A549 (cell line): ENCODE measurements at regions not wholly inside any gene's neighbourhood (a gene's known extent, or its start where the extent isn't known, plus 50 kb on each side); places are given as distances from the start of the nearest gene placed in this dataset.

ENCODE experiments used
- ATAC-seq, 2 experiments: fragments of 200-7000 bp in 1 of 2; fragments of >200 bp in 1 of 2; cut with Nextera tagmentation in 1 of 2; cut with Tn5 transposase in 1 of 2; 3 replicates each; pipeline versions ENCODE4 v1.8.0 to v1.9.1; 2018 to 2020; ENCODE audit warnings: mild to moderate bottlenecking in 1 of 2, moderate library complexity in 1 of 2
- CTCF ChIA-PET: fragments of 300-600 bp; sonication (Branson Sonifier 250); formaldehyde crosslinking; extraction: SDS; loops from one replicate; lab custom pipeline; 2021; ENCODE audit warnings: antibody characterized with exemption, inconsistent platforms; lab: Yijun Ruan, JAX
- POLR2A ChIA-PET: fragments of 350-600 bp; formaldehyde crosslinking; extraction: SDS; loops from one replicate; lab custom pipeline; 2021; ENCODE audit warnings: antibody characterized with exemption, inconsistent platforms; lab: Yijun Ruan, JAX
- DNase-seq, 2 experiments: peaks; one replicate each; pipeline versions ENCODE4 v3.0.0 to v3.0.0-alpha.2; 2011 to 2016; ENCODE audit warnings: low read depth in 1 of 2, low spot score in 1 of 2
- FAIRE-seq: peaks from 2 replicates; lab custom pipeline; 2011; peaks lifted over from hg19 to GRCh38; lab: Jason Lieb, UNC
- H3K27ac ChIP-seq, 2 experiments: fragments of >200 bp; sonication (Bioruptor Twin); formaldehyde crosslinking; 3 replicates each; pipeline ENCODE4 v1.5.1; 2016 to 2017
- H3K4me1 ChIP-seq: fragments of >200 bp; sonication (Bioruptor Twin); formaldehyde crosslinking; 3 replicates; pipeline ENCODE4 v1.6.1; 2016
- H3K4me2 ChIP-seq: fragments of >200 bp; sonication (Bioruptor Twin); formaldehyde crosslinking; 3 replicates; pipeline ENCODE4 v1.6.1; 2016
- H3K4me3 ChIP-seq: fragments of >200 bp; sonication (Bioruptor Twin); formaldehyde crosslinking; 3 replicates; pipeline ENCODE4 v1.5.1; 2016
- H3K9me3 ChIP-seq: fragments of >200 bp; sonication (Bioruptor Twin); formaldehyde crosslinking; 3 replicates; pipeline ENCODE4 v1.6.1; 2016
- BHLHE40 ChIP-seq: IDR thresholded peaks from 2 replicates; pipeline ENCODE4 v1.6.1; 2012; ENCODE audit warnings: low read depth, low read length, inconsistent platforms
- CBX8 ChIP-seq: fragments of 200-600 bp; sonication (generic); IDR thresholded peaks from 2 replicates; pipeline ENCODE4 v1.6.1; 2016
- CEBPB ChIP-seq, 2 experiments: fragments of >200 bp in 1 of 2; sonication (Bioruptor Twin) in 1 of 2; formaldehyde crosslinking in 1 of 2; IDR thresholded peaks; 2 replicates each; pipeline ENCODE4 v1.6.1; 2012 to 2016
- CHD2 ChIP-seq: fragments of 150-350 bp; IDR thresholded peaks from 2 replicates; pipeline ENCODE4 v1.6.1; 2014; ENCODE audit warnings: low read length; ENCODE audit not compliant: partially characterized antibody
- E2F6 ChIP-seq: IDR thresholded peaks from 2 replicates; pipeline ENCODE4 v1.6.1; 2012; ENCODE audit warnings: low read depth, borderline replicate concordance
- EHF ChIP-seq: fragments of 250-450 bp; sonication (Bioruptor Pico); IDR thresholded peaks from 2 replicates; pipeline ENCODE4 v1.5.0; 2020; ENCODE audit warnings: mild to moderate bottlenecking
- EP300 ChIP-seq, 2 experiments: fragments of >200 bp; sonication (Bioruptor Twin); formaldehyde crosslinking; IDR thresholded peaks; 2 replicates in 1 of 2; 3 replicates in 1 of 2; pipeline ENCODE4 v1.6.1; 2016 to 2017
- FOXS1 ChIP-seq: fragments of 250-450 bp; sonication (Bioruptor Pico); IDR thresholded peaks from 2 replicates; pipeline ENCODE4 v1.5.0; 2020; ENCODE audit warnings: mild to moderate bottlenecking, moderate library complexity
- HEYL ChIP-seq: fragments of 250-450 bp; sonication (Bioruptor Pico); IDR thresholded peaks from 2 replicates; pipeline ENCODE4 v1.8.0; 2021; ENCODE audit warnings: mild to moderate bottlenecking, moderate library complexity
- HOXA7 ChIP-seq: fragments of 250-450 bp; sonication (Bioruptor Pico); IDR thresholded peaks from 2 replicates; pipeline ENCODE4 v1.5.0; 2020; ENCODE audit warnings: mild to moderate bottlenecking, moderate library complexity
- HOXB13 ChIP-seq: fragments of 250-450 bp; sonication (Bioruptor Pico); IDR thresholded peaks from 2 replicates; pipeline ENCODE4 v1.5.0; 2020; ENCODE audit warnings: low read depth, mild to moderate bottlenecking, moderate library complexity
- KDM1A ChIP-seq: fragments of 200-600 bp; sonication (generic); IDR thresholded peaks from 2 replicates; pipeline ENCODE4 v1.6.1; 2016; ENCODE audit warnings: low read depth, mild to moderate bottlenecking
- KDM5A ChIP-seq: fragments of 200-600 bp; sonication (generic); IDR thresholded peaks from 2 replicates; pipeline ENCODE4 v1.6.1; 2016; ENCODE audit warnings: antibody characterized with exemption, mild to moderate bottlenecking
- MAFK ChIP-seq: fragments of 450-650 bp; IDR thresholded peaks from 2 replicates; pipeline ENCODE4 v1.6.1; 2014; ENCODE audit not compliant: partially characterized antibody
- MAZ ChIP-seq: fragments of 150-350 bp; IDR thresholded peaks from 2 replicates; pipeline ENCODE4 v1.6.1; 2014; ENCODE audit warnings: antibody characterized with exemption, low read depth, low read length, borderline replicate concordance
- MYC ChIP-seq: IDR thresholded peaks from 2 replicates; pipeline ENCODE4 v1.6.1; 2012; ENCODE audit warnings: mild to moderate bottlenecking, inconsistent platforms, low read length, improper control_type of control experiment, borderline replicate concordance
- NPAS2 ChIP-seq: fragments of 250-450 bp; sonication (Bioruptor Pico); IDR thresholded peaks from 2 replicates; pipeline ENCODE4 v1.8.0; 2022; ENCODE audit warnings: mild to moderate bottlenecking, moderate library complexity, borderline replicate concordance
- NR3C1 ChIP-seq: fragments of >200 bp; sonication (Bioruptor Twin); formaldehyde crosslinking; IDR thresholded peaks from 3 replicates; pipeline ENCODE4 v1.6.1; 2017
- PHF8 ChIP-seq: fragments of 200-600 bp; sonication (generic); IDR thresholded peaks from 2 replicates; pipeline ENCODE4 v1.6.1; 2016; ENCODE audit warnings: low read depth, mild to moderate bottlenecking, antibody characterized with exemption, moderate library complexity, borderline replicate concordance
- POLR2A ChIP-seq: IDR thresholded peaks from 2 replicates; pipeline ENCODE4 v1.6.1; 2012; ENCODE audit warnings: mild to moderate bottlenecking, low read length
- REST ChIP-seq: fragments of 200-600 bp; sonication (generic); IDR thresholded peaks from 2 replicates; pipeline ENCODE4 v1.6.1; 2016; ENCODE audit warnings: antibody characterized with exemption, mild to moderate bottlenecking, moderate library complexity
- RNF2 ChIP-seq: fragments of 200-600 bp; sonication (generic); IDR thresholded peaks from 2 replicates; pipeline ENCODE4 v1.6.1; 2016; ENCODE audit warnings: low read depth, mild to moderate bottlenecking, antibody characterized with exemption, moderate library complexity, borderline replicate concordance
- TP53 ChIP-seq: fragments of 250-450 bp; sonication (Bioruptor Pico); IDR thresholded peaks from 2 replicates; pipeline ENCODE4 v1.5.0; 2021; ENCODE audit warnings: mild to moderate bottlenecking, moderate library complexity
- USF2 ChIP-seq: fragments of 450-650 bp; IDR thresholded peaks from 2 replicates; pipeline ENCODE4 v1.6.1; 2014; ENCODE audit warnings: antibody characterized with exemption
- ZC3H11A ChIP-seq: fragments of 450-650 bp; IDR thresholded peaks from 2 replicates; pipeline ENCODE4 v1.6.1; 2014; ENCODE audit warnings: antibody characterized with exemption, mild to moderate bottlenecking
- ZFP36 ChIP-seq: fragments of 450-650 bp; IDR thresholded peaks from 2 replicates; pipeline ENCODE4 v1.6.1; 2014; ENCODE audit warnings: borderline replicate concordance; ENCODE audit not compliant: partially characterized antibody
- ZSCAN20 ChIP-seq: fragments of 250-450 bp; sonication (Bioruptor Pico); IDR thresholded peaks from 2 replicates; pipeline ENCODE4 v1.8.0; 2022; ENCODE audit warnings: mild to moderate bottlenecking, moderate library complexity
- WGBS: methylation state at CpG from one replicate; pipeline ENCODE4 v1.1.6; 2017; ENCODE audit errors: missing lambda C conversion rate; 5-methylcytosine and 5-hydroxymethylcytosine counted together
- TF ChIP-seq, protein P1 (sequence below): fragments of >200 bp; sonication (Bioruptor Twin); formaldehyde crosslinking; IDR thresholded peaks from 3 replicates; pipeline ENCODE4 v1.6.1; 2016
- TF ChIP-seq, protein P2 (sequence below): fragments of 250-450 bp; sonication (Bioruptor Pico); IDR thresholded peaks from 2 replicates; pipeline ENCODE4 v1.5.0; 2021; ENCODE audit warnings: mild to moderate bottlenecking, moderate library complexity, borderline replicate concordance
- TF ChIP-seq, protein P3 (sequence below): fragments of >200 bp; sonication (Bioruptor Twin); formaldehyde crosslinking; IDR thresholded peaks from 3 replicates; pipeline ENCODE4 v1.5.1; 2016

- ATAC-seq (no peak), FAIRE-seq (no peak), DNase-seq (no peak)
- H3K4me1 ChIP-seq, result no peaks in the 10 kb centered on the region
- CTCF ChIA-PET, result no interaction called here
- no peak for TF ChIP-seq CBX8
- TF ChIP-seq, protein P1, sequence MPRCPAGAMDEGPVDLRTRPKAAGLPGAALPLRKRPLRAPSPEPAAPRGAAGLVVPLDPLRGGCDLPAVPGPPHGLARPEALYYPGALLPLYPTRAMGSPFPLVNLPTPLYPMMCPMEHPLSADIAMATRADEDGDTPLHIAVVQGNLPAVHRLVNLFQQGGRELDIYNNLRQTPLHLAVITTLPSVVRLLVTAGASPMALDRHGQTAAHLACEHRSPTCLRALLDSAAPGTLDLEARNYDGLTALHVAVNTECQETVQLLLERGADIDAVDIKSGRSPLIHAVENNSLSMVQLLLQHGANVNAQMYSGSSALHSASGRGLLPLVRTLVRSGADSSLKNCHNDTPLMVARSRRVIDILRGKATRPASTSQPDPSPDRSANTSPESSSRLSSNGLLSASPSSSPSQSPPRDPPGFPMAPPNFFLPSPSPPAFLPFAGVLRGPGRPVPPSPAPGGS, result no peak
- no peak for TF ChIP-seq HEYL (CRISPR knock-in tag)
- TF ChIP-seq MAFK, result no peak
- TF ChIP-seq ZSCAN20, result no peak
- no peak for TF ChIP-seq HOXA7
- TF ChIP-seq, protein P2, sequence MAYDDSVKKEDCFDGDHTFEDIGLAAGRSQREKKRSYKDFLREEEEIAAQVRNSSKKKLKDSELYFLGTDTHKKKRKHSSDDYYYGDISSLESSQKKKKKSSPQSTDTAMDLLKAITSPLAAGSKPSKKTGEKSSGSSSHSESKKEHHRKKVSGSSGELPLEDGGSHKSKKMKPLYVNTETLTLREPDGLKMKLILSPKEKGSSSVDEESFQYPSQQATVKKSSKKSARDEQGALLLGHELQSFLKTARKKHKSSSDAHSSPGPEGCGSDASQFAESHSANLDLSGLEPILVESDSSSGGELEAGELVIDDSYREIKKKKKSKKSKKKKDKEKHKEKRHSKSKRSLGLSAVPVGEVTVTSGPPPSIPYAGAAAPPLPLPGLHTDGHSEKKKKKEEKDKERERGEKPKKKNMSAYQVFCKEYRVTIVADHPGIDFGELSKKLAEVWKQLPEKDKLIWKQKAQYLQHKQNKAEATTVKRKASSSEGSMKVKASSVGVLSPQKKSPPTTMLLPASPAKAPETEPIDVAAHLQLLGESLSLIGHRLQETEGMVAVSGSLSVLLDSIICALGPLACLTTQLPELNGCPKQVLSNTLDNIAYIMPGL (CRISPR knock-in tag), result no peak
- TF ChIP-seq, protein P3, sequence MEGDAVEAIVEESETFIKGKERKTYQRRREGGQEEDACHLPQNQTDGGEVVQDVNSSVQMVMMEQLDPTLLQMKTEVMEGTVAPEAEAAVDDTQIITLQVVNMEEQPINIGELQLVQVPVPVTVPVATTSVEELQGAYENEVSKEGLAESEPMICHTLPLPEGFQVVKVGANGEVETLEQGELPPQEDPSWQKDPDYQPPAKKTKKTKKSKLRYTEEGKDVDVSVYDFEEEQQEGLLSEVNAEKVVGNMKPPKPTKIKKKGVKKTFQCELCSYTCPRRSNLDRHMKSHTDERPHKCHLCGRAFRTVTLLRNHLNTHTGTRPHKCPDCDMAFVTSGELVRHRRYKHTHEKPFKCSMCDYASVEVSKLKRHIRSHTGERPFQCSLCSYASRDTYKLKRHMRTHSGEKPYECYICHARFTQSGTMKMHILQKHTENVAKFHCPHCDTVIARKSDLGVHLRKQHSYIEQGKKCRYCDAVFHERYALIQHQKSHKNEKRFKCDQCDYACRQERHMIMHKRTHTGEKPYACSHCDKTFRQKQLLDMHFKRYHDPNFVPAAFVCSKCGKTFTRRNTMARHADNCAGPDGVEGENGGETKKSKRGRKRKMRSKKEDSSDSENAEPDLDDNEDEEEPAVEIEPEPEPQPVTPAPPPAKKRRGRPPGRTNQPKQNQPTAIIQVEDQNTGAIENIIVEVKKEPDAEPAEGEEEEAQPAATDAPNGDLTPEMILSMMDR, result no peak
- no peak for TF ChIP-seq CEBPB (IDR thresholded peaks at IDR 0.05)
- TF ChIP-seq CHD2, result no peak
- no peak for TF ChIP-seq KDM5A
- TF ChIP-seq REST, result no peak
- TF ChIP-seq EHF (CRISPR knock-in tag), result no peak
- TF ChIP-seq ZFP36, result no peak
- H3K4me2 ChIP-seq, result no peak overlapping the region
- POLR2A ChIA-PET, result no interaction called here
- whole genome bisulfite sequencing, result 11% methylated on average over 6 of the region's 6 CpGs
- H3K4me3 ChIP-seq, result no peak overlapping the region
- H3K9me3 ChIP-seq, result no peaks in the 10 kb centered on the region
- no peak overlapping the region for H3K27ac ChIP-seq
Observed at GRCh38 chr16:26189536-26189935, 497.8 kb downstream of the HS3ST4 start.

DNA sequence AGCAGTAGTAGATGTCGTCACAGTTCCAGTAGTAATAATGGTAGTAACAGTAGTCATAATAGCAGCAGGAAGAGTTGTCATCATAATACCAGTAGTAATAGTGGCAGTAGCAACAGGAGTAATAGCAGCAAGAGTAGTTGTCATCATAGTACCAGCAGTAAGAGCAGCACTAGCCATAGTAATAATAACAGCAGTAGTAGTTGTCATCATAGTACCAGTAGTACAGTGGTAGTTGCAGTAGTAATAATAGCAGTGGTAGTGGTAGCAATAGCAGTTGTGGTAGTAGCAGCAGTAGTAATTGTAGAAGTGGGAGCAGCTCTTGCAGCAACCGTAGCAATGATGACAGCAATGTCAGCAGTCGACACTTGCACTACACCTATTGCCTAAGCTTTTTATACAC is 502.8 kb downstream of the HS3ST4 start:
- Histone ChIP-seq H3K4me1 (no peaks in the 10 kb centered on the region), H3K9me3 (no peaks in the 10 kb centered on the region), H3K4me3 (no peak overlapping the region), H3K27ac (no peak overlapping the region), H3K4me2 (no peak overlapping the region)
- DNase-seq, result no peak
- no peak for FAIRE-seq
- ATAC-seq, result no peak
- POLR2A ChIA-PET, result no interaction called here
- 18% methylated on average over 3 of the region's 3 CpGs for WGBS
- CTCF ChIA-PET, result interaction anchor here (0.6 kb wide), 1 partner anchor 48 kb away, joined by 3 read pairs; no protein-coding TSS in a partner anchor
- no peak for TF ChIP-seq CEBPB (IDR thresholded peaks at IDR 0.05)
- no peak for TF ChIP-seq EP300 (IDR thresholded peaks at IDR 0.05)
- TF ChIP-seq USF2, result no peak
- TF ChIP-seq ZC3H11A, result no peak
- no peak for TF ChIP-seq HOXA7
- no peak for TF ChIP-seq E2F6
- no peak for TF ChIP-seq ZFP36
- TF ChIP-seq KDM5A, result no peak
- no peak for TF ChIP-seq POLR2A
- TF ChIP-seq NR3C1, result no peak
- no peak for TF ChIP-seq RNF2
- TF ChIP-seq KDM1A, result no peak
- TF ChIP-seq MAZ, result no peak
- TF ChIP-seq BHLHE40, result no peak
- TF ChIP-seq MYC, result no peak
- no peak for TF ChIP-seq FOXS1 (CRISPR knock-in tag)
- TF ChIP-seq NPAS2 (CRISPR knock-in tag), result no peak
- no peak for TF ChIP-seq HOXB13 (CRISPR knock-in tag)
- no peak for TF ChIP-seq TP53 (CRISPR knock-in tag)
- no peak for TF ChIP-seq PHF8
